DOHH2 (cell line): ENCODE measurements at regions not wholly inside any gene's neighbourhood (a gene's known extent, or its start where the extent isn't known, plus 50 kb on each side); places are given as distances from the start of the nearest gene placed in this dataset.

Source experiments
- H3F3A ChIP-seq: fragments of 200-600 bp; sonication (generic), shearing (Covaris generic); 2 replicates; pipeline ENCODE4 v1.6.0; 2016; ENCODE audit warnings: antibody characterized with exemption, mild to moderate bottlenecking; ENCODE audit not compliant: control insufficient read depth, insufficient read depth
- H3K27ac ChIP-seq: fragments of 200-600 bp; sonication (generic); 2 replicates; pipeline ENCODE4 v1.5.1; 2014; ENCODE audit warnings: low read depth, mild to moderate bottlenecking, low read length, moderate library complexity
- H3K27me3 ChIP-seq: fragments of 200-600 bp; sonication (generic); 2 replicates; pipeline ENCODE4 v1.6.1; 2014; ENCODE audit warnings: mild to moderate bottlenecking, low read length, mixed read lengths; ENCODE audit not compliant: control insufficient read depth
- H3K36me3 ChIP-seq: fragments of 200-600 bp; sonication (generic); 2 replicates; pipeline ENCODE4 v1.6.1; 2014; ENCODE audit warnings: mild to moderate bottlenecking, low read length, moderate library complexity, mixed read lengths; ENCODE audit not compliant: control insufficient read depth
- H3K4me1 ChIP-seq: fragments of 200-600 bp; sonication (generic); 2 replicates; pipeline ENCODE4 v1.6.1; 2014; ENCODE audit warnings: mild to moderate bottlenecking, low read length, mixed read lengths; ENCODE audit not compliant: control insufficient read depth
- H3K4me2 ChIP-seq: fragments of 200-600 bp; sonication (generic); 2 replicates; pipeline ENCODE4 v1.6.0; 2014; ENCODE audit warnings: mild to moderate bottlenecking, low read length, moderate library complexity
- H3K4me3 ChIP-seq: fragments of 200-600 bp; sonication (generic); 2 replicates; pipeline ENCODE4 v1.5.1; 2014; ENCODE audit warnings: mild to moderate bottlenecking, low read length, mixed read lengths
- H3K79me2 ChIP-seq: fragments of 200-600 bp; sonication (generic); 2 replicates; pipeline ENCODE4 v1.6.1; 2014; ENCODE audit warnings: mild to moderate bottlenecking, low read length, mixed read lengths; ENCODE audit not compliant: control insufficient read depth
- H3K9me2 ChIP-seq: fragments of 200-600 bp; sonication (generic); replicated peaks from 2 replicates; pipeline ENCODE4 v1.6.1; 2014; ENCODE audit warnings: mild to moderate bottlenecking, low read length, mixed read lengths; ENCODE audit not compliant: control insufficient read depth
- H3K9me3 ChIP-seq: fragments of 200-600 bp; sonication (generic); 2 replicates; pipeline ENCODE4 v1.6.1; 2014; ENCODE audit warnings: antibody characterized with exemption, low read length, mixed read lengths; ENCODE audit not compliant: control insufficient read depth, insufficient read depth
- H4K20me1 ChIP-seq: fragments of 200-600 bp; sonication (generic); 2 replicates; pipeline ENCODE4 v1.6.0; 2014; ENCODE audit warnings: low read depth, mild to moderate bottlenecking, antibody characterized with exemption, low read length, moderate library complexity; ENCODE audit not compliant: control insufficient read depth, insufficient read depth
- EZH2phosphoT487 ChIP-seq: fragments of 200-600 bp; sonication (generic); IDR thresholded peaks from 2 replicates; pipeline ENCODE4 v1.6.1; 2017; ENCODE audit warnings: borderline replicate concordance, mild to moderate bottlenecking, antibody characterized with exemption, low read length, moderate library complexity, mixed read lengths
- TF ChIP-seq, protein P1 (sequence below): fragments of 200-600 bp; sonication (generic); IDR thresholded peaks from one replicate; pipeline ENCODE4 v1.5.1; 2014; ENCODE audit warnings: antibody characterized with exemption, mild to moderate bottlenecking, low read depth, low read length; ENCODE audit not compliant: poor library complexity, severe bottlenecking

DNA sequence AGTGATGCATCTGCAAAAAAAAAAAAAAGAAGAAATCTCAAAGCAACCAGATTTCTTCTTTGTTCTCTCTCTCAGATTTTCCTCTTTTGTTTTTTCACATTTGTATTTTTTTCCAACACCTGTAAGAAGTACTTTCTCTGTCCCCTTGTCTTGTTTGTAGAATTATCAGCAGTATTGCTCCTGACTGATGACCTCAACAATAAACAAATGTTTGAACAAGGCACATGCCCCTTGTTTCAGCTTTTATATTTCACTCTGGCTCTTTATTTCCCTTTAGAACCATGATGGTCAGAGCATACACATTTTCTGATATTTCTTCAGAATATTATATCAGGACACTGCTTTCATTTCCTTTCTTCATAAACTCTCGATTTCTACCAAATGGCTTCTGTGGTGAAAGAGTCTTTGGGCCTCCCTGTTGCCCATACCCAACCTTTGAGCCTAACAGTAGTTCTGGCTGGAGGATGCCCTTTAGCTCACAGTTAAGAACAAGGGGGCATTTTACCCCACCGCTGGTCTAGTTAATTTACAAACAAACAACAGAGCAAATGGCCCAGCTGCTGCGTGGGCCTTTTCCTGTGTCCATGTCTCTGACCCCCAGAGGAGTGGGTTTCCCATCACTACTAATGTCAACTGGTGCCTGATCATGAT is 142.5 kb upstream of the SMAD1 start:
- no peaks in the 10 kb centered on the region for H3K27me3 ChIP-seq
- no peak overlapping the region for H3K27ac ChIP-seq
- no peaks in the 10 kb centered on the region for H3K79me2 ChIP-seq
- no peaks in the 10 kb centered on the region for H3K36me3 ChIP-seq
- no peak overlapping the region for H3K4me3 ChIP-seq
- no peaks in the 10 kb centered on the region for H3F3A ChIP-seq
- no peak for TF ChIP-seq EZH2phosphoT487
- TF ChIP-seq, protein P1, sequence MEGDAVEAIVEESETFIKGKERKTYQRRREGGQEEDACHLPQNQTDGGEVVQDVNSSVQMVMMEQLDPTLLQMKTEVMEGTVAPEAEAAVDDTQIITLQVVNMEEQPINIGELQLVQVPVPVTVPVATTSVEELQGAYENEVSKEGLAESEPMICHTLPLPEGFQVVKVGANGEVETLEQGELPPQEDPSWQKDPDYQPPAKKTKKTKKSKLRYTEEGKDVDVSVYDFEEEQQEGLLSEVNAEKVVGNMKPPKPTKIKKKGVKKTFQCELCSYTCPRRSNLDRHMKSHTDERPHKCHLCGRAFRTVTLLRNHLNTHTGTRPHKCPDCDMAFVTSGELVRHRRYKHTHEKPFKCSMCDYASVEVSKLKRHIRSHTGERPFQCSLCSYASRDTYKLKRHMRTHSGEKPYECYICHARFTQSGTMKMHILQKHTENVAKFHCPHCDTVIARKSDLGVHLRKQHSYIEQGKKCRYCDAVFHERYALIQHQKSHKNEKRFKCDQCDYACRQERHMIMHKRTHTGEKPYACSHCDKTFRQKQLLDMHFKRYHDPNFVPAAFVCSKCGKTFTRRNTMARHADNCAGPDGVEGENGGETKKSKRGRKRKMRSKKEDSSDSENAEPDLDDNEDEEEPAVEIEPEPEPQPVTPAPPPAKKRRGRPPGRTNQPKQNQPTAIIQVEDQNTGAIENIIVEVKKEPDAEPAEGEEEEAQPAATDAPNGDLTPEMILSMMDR, result no peak
- no peak overlapping the region for H3K4me2 ChIP-seq
- H4K20me1 ChIP-seq, result no peaks in the 10 kb centered on the region
- H3K4me1 ChIP-seq, result no peaks in the 10 kb centered on the region
- H3K9me3 ChIP-seq, result no peaks in the 10 kb centered on the region
- no peaks in the 10 kb centered on the region for H3K9me2 ChIP-seq

DNA sequence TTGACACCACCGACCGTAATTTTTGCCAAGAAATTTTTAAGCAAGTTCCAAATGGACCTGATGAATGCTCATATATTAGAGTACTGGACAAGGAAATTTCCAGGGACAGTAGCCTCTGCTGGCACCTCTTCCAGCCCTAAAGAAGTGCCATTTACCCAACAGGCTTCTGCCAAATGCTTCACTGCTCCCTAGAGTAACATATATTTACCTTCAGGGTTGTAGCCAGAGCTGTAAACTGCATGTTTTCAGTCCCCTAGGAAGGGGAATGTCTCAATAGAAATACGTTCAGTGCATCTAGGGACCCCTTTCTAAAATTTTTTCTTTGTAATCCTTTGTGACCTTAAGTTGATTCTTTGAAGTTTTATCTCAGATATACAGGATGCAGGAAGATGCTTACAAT is 143.1 kb upstream of the SMAD1 start:
- Histone ChIP-seq H3K27me3 (no peaks in the 10 kb centered on the region), H3K4me2 (no peak overlapping the region), H3K36me3 (no peaks in the 10 kb centered on the region), H3F3A (no peaks in the 10 kb centered on the region), H3K4me3 (no peak overlapping the region), H3K9me2 (no peaks in the 10 kb centered on the region), H3K9me3 (no peaks in the 10 kb centered on the region), H3K79me2 (no peaks in the 10 kb centered on the region), H3K4me1 (no peaks in the 10 kb centered on the region), H4K20me1 (no peaks in the 10 kb centered on the region), H3K27ac (no peak overlapping the region)
- TF ChIP-seq, protein P1, result no peak
- TF ChIP-seq EZH2phosphoT487, result no peak

DNA sequence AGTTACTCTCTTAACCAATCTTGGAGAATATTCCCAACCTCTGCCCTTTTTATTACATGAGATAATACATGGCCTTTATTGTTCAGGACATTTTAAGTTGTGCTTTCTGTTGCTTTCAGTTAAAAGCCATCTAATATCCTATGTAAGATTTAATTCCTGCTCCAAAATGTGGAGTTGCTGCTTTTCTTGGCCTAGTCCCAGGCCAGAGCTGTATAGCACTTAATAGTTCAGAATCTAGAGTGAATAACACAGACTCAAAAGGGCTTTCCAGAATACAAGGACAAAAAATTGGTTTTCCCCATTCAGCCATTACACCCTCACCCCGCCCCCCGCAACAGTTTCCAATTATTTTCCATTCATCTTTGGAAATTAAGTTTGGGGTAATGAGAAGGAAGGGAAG is 144.3 kb upstream of the SMAD1 start:
- no peaks in the 10 kb centered on the region for H3K9me3 ChIP-seq
- H3K79me2 ChIP-seq, result no peaks in the 10 kb centered on the region
- H3F3A ChIP-seq, result no peaks in the 10 kb centered on the region
- H3K4me1 ChIP-seq, result no peaks in the 10 kb centered on the region
- no peaks in the 10 kb centered on the region for H3K36me3 ChIP-seq
- no peak overlapping the region for H3K4me3 ChIP-seq
- no peaks in the 10 kb centered on the region for H4K20me1 ChIP-seq
- H3K27me3 ChIP-seq, result no peaks in the 10 kb centered on the region
- no peak overlapping the region for H3K4me2 ChIP-seq
- H3K27ac ChIP-seq, result no peak overlapping the region
- no peaks in the 10 kb centered on the region for H3K9me2 ChIP-seq
- no peak for TF ChIP-seq EZH2phosphoT487
- TF ChIP-seq, protein P1, result no peak

DNA sequence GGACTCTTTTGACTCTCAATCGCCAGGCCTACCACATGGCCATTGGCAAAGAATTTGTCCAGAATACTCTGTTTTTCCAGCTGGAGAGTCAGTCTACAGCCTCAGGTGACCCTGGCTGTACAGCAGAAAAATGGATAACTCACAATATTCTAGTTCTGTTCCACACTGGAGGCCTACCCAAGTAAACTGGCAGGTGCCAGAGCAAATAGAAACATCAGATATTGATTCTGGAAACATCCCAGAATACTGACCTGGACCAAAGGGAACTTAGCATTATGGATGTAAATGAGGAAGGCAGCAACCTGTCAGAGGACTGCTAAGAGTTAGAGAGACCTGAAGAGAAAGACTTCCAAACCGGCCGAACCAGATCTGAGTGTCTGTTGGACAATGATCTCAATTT is 147.9 kb upstream of the SMAD1 start:
- Histone ChIP-seq H3K4me1 (no peaks in the 10 kb centered on the region), H3K27me3 (no peaks in the 10 kb centered on the region), H3F3A (no peaks in the 10 kb centered on the region), H3K9me2 (no peaks in the 10 kb centered on the region), H3K79me2 (no peaks in the 10 kb centered on the region), H3K27ac (no peak overlapping the region), H3K4me2 (no peak overlapping the region), H3K4me3 (no peak overlapping the region), H3K9me3 (no peaks in the 10 kb centered on the region), H3K36me3 (no peaks in the 10 kb centered on the region), H4K20me1 (no peaks in the 10 kb centered on the region)
- TF ChIP-seq, protein P1, result no peak
- TF ChIP-seq EZH2phosphoT487, result no peak
